ENCODE measurements at regions not wholly inside any gene's neighbourhood (a gene's known extent, or its start where the extent isn't known, plus 50 kb on each side); places are given as distances from the start of the nearest gene placed in this dataset.

DNA sequence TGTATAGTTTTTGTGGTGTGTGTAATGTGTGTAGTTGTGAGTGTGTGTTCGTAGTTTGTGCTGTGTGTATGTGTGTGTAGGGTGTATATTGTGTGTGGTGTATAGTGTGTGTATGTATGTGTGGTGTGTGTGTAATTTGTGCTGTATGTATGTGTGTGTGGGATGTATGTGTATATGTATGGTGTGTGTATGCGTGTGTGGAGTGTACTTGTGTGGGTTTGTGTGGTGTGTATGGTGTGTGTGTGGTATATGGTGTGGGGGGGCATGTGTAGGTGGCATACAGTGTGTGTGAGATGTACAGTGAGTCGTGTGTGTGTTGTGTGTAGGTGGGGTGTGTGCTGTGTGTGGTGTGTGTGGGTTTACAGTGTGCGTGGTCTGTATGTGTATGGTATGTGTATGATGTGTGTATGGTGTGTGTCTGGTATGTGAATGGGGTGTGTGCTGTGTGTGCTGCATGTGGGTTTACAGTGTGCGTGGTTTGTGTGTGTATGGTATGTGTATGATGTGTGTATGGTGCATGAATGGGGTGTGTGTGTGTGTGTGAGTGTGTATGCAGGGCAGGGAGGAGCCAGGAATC is 125.2 kb downstream of the GADD45G start:
- TF ChIP-seq, protein P1, sequence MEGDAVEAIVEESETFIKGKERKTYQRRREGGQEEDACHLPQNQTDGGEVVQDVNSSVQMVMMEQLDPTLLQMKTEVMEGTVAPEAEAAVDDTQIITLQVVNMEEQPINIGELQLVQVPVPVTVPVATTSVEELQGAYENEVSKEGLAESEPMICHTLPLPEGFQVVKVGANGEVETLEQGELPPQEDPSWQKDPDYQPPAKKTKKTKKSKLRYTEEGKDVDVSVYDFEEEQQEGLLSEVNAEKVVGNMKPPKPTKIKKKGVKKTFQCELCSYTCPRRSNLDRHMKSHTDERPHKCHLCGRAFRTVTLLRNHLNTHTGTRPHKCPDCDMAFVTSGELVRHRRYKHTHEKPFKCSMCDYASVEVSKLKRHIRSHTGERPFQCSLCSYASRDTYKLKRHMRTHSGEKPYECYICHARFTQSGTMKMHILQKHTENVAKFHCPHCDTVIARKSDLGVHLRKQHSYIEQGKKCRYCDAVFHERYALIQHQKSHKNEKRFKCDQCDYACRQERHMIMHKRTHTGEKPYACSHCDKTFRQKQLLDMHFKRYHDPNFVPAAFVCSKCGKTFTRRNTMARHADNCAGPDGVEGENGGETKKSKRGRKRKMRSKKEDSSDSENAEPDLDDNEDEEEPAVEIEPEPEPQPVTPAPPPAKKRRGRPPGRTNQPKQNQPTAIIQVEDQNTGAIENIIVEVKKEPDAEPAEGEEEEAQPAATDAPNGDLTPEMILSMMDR (conservative IDR thresholded peaks at IDR 0.05; ENCODE audit: low read depth in 2 of 2): no peak
- TF ChIP-seq POLR2AphosphoS5 (IDR thresholded peaks at IDR 0.05; ENCODE audit: low read depth): no peak
- no peak for TF ChIP-seq EZH2 (IDR thresholded peaks at IDR 0.05; ENCODE audit: low read depth, unreplicated experiment)
- no peak for TF ChIP-seq EZH2phosphoT487 (IDR thresholded peaks at IDR 0.05; ENCODE audit: unreplicated experiment)
- TF ChIP-seq ZNF114 (CRISPR knock-in tag; IDR thresholded peaks at IDR 0.05): no peak

Data from GM23338 (cell line).